NCI-H446 treated with DMSO at 0.1 percent for 48 hours (cell line): ENCODE measurements at regions not wholly inside any gene's neighbourhood (a gene's known extent, or its start where the extent isn't known, plus 50 kb on each side); places are given as distances from the start of the nearest gene placed in this dataset.
"Not testable (repeated sequence)": the region's sequence is repeated elsewhere in the genome, so short reads cannot be mapped to it uniquely, and the experiment has no call there.

Experiments
- DNase-seq: peaks from one replicate; lab custom pipeline; 2025; lab: John Stamatoyannopoulos, UW

DNA sequence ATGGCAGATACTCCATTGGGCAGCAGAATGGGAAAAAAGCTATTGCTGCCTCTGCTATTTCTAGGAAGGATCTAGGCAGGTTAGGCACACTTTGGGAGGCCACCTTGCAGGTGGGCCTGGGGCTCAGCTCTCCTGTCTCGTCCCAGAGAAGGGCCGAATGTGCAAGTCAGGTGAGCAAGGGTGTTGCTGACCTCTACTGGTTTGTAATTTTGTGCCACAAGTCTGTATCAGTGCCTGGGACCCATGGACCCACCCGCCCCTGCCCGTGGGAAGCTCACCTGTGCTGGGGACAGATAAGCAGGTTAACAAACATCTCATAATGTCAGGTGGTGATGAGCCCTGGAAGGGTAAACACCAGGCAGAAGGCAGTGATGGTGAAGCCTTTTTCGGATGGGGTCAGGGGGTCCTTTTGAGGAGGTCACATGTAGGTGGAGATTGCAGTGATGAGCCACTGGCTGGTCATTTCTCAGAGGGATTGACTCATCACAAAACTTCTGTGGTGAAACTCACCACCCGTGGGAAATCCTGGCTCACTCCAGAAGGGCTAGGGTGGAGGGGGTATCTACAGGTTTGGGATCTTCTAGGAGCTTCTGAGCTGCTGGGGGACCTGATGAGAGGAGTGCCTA, 161.3 kb downstream of the KLF13 start:
- no peak for DNase-seq

DNA sequence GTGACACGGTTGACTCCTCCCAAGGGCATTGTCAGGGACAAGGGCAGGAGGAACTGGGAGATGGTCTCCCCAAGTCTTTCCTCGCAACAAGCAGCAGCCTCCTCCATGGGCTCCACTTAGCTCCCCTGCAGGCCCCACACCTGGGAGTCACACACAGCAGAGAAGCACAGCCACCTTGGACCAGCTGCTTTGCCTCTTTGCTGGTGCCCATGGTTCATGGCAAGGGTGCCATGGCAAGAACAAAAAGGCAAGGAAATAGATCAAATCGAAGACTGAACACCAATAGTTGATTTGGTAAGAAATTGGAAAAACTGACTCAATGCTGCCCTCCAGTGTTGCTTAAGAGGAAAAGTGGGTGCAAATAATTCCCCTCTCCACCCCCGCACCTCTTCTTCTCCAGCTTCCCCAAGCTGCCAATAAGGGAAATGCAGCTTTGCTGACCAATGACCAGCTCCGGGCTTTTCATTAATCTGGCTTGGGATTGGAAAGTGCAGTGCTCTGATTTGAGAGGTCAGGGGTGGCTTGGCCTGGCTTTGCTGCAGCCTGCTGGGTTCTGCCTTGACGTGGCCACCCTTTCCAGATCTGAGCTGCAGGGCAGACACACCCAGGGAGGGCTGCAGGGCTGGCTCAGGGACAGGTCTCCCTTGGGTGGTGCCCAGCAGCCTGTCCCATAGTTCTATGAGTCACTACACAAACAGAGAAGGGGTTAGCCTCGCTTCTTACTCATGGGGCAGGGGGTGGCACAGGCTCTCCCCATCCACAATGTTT, 162.0 kb downstream of the KLF13 start:
- no peak for DNase-seq

DNA sequence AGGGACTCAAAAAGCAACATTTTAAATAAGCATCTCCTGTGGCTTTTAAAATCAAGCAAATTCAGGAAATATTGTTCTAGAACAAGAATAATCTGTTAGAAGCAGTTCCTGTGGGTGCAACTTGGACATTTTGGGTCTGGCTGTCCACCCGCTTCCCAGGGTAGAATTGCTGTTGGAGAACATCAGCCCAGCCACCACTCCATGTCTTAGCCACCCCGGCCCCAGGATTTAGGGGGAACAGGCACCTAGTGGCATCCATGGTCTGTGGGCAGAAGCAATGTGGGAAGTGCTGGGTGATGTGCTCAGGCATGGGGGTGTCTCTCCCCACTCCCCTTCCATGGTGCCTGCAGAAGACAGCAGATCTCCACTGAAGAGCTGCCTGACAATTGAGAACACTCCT, 162.6 kb downstream of the KLF13 start:
- no peak for DNase-seq

DNA sequence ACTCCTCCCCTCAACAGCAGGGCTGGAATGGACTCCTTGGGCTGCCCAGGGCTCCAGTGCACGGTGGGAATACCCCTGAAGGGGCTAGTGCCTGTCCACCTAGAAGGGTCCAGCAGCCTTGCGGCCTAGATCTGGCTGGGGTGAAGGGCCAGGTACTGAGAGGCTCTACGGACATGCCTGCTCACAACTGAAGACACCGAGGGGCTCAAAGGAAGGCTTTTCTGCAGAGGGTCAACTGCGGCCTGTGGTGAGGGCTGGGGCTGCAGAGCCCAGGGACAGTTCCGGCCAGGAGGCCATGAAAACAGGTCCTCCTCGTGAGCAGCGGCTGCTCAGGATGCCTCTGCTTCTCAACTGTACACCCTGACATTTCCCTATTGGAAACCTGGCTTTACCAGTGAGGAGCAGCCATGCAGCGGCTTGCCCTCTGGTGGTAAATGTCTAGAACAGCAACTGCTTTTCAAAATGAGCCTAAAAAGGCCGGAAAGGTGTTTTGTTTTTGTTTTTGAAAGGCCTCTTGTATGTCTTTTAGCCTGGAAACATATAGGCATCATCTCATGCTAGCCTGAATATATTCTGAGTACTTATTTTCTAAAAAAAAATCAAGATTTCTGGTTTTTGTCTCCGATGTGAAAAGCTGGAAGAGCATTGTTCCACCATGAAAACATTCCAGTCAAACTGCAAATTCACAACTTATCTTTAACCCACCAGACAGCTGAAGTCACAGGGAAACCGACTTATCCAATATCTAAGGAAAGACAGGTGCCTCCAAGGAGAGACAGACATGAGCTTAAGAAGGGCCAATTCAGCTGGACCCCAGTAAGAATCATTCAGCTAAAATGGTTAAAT, 163.4 kb downstream of the KLF13 start:
- DNase-seq: no peak

DNA sequence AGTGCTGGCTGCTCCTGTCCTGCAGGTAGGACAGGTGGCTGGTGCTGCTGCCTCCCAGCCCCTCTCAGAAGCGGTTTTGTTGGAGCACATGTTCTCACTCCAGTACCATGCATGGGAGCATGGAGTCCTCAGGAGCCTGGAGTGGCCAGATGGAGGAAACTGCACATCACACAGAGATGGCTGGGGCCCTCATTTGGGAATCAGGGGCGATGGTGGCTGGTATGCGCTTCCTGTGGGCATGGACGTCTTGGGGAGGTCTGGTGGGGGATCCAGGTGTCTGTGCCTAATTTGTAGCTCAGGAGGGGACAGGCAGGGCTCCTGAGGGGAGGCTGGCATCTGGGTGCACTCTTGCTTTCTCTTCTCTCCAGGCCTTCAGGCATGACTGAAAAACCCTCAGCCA, 168.2 kb downstream of the KLF13 start:
- no peak for DNase-seq

DNA sequence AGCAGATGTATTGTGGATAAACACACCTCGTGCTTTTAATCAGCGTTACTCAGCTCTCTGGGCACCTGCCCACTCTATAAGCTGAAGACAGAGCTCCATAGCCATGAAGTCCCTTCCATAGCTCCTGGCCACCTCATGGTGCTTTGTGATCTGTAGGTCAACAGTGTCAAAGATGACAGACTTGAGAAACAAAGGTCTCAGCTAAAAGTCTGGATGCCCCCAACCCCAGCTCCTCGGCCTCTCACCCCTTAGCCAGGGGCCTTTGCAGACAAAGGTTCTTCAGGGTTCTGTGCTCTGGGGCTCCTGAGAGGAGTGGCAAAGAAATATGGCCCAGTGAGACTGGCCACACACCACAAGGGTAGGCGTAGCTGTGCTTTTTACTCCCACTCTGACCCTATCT, 168.6 kb downstream of the KLF13 start:
- DNase-seq: no peak

DNA sequence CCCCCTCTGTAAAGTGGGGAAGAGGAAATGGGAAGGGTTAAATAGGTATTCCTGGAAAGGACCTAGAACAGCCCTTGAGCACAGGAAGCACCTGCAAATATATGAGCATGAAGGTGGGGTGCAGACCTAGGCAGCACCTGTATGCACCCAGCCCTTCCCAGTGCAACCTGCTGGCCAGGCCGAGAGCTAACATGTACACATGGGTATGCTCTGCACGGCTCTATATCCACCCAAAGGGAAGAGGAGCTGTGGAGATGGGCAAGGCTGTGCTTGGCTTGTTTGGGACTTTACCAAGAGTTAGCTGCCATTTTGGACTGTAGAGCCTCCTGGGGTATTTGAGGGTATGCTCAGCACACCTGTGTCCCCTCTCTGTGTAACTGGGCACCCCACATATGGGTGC, 171.2 kb downstream of the KLF13 start:
- no peak for DNase-seq

DNA sequence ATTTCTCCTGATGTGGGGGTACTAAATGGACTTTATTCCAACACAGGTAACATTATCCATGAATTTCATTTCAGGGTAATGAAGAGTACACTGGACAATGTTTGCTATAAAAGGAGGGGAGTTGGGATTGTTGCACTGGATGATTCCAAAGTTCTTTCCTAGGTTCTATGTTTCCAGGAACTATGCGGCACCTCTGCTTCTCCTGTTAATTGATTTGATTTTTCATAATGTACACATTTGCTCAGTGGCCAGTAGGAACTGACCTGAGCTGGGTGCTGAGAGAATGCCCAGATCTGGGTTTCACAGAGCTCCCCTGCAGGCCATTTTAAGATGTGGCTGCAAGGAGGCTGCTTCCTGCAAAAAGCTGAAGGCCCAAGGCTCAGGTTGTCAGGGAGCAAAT, 171.7 kb downstream of the KLF13 start:
- DNase-seq: no peak

DNA sequence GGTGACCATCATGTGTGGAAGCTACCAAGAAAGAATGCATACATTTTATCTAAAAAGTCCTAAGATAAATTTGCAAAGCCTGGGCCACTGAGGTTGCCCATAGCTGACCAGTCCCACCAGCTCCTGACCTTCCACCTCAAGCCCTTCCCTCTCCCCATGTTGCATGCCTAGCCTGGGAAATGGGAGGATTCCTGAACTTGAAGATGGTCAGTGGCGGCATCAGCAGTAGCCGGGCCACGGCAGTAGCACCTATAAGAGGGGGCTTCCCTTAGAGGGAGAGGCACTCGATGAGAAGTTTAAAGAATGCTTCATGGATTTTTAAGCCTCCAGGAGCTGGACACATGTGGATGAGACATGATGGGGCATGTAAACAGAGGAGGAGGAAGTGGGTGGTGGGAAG, 172.1 kb downstream of the KLF13 start:
- DNase-seq: no peak

DNA sequence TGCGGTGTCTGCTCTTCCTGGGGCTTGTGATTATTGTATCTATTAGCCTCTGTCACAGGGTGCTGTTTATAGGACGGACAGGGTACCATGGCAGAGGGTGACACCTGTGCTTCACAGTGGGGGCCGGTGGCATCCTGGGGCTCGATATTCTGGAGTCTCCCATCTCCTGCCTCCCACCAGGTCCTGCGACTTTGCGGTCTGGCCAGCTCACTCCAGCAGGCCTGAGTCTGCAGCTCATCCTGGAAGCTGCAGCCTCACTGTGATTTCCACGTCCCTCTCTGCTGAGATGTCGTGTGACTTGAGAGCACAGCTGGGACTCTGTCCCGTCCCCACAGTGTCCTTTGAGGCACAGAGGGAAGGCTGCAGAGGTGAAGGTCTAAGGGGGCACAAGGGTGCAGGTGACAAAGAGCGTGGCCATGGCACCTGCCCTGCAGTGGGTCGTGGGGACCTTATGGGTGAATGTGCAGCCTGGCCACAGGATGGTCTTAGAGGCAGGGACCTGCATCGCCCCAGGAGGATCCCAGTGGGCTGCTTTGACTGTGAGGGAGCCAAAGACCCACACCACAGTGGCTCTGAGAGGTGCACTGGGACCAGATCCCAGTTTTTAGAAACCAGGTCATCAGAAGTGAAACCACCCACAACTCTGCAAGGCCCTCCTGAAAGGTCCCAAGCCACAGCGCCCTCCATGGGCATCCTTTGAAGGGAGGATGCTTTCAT, 172.8 kb downstream of the KLF13 start:
- DNase-seq: no peak

DNA sequence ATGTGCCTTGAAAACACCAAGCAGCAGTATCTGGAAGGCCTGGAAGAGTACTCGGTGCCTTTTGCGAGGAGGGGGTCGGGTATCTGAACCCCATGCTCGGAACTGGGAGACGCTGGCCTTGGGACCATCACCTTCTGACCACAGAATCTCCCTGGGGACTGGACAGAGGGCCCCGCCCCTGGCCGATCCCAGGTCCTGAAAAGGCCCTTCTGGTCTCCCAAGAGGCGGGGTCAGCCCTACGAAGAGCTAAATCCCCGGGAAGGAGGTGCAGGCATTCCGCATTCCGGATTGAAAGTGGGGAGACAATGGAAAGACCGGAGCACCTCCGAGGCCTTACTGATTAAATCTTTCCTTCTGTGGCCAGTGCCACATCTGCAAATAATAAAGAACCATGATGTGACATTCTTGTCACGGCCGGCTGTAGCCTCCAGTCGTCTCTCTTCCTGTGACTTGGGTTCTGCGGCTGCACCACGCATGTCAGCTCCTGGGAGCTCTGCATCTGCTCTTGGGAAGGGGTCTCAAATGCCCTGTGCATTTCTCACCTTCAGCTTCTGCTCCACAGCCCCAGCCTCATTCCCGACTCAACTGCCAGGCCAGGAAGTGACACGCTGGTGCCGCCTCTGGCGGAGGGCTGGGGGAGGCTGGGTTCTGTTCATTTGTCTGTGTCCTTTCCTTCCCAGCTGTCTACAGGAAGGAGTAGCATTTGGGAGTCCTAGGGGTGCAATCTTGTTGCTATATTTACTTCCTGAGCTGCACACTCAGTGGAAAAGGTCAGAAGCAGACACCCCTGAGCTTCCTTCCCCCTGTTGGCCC, 173.5 kb downstream of the KLF13 start:
- no peak for DNase-seq

DNA sequence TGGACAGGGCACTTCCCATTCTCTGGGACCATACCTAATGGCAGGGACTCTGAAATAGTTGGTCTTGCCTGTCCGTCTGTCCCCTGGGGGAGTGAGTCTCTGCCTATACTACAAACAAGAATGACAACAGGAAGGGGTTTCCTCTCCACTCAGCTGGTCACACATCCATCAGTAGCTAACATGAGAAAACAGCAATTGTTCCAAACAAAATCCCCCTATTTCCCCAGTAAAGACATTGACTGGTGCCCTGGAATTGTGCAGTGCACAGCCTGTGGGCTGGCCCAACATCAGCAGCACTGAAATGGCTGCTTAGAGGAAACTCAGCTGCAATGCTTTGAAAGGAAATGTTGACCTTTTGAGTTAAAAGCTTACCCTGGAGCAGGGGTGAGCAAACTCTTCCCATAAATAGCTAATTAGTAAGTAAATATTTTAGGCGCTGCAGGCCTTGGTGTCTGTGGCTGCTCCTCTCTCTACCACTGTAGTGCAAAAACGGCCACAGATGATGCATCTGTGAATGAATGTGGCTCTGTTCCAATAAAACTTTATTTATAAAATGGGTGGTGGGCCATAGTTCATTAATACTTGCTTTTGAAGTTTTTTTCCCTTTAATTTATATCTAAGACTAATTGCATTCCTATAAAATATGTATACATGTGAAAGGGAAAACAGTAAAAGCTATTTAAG, 174.3 kb downstream of the KLF13 start:
- DNase-seq: no peak

DNA sequence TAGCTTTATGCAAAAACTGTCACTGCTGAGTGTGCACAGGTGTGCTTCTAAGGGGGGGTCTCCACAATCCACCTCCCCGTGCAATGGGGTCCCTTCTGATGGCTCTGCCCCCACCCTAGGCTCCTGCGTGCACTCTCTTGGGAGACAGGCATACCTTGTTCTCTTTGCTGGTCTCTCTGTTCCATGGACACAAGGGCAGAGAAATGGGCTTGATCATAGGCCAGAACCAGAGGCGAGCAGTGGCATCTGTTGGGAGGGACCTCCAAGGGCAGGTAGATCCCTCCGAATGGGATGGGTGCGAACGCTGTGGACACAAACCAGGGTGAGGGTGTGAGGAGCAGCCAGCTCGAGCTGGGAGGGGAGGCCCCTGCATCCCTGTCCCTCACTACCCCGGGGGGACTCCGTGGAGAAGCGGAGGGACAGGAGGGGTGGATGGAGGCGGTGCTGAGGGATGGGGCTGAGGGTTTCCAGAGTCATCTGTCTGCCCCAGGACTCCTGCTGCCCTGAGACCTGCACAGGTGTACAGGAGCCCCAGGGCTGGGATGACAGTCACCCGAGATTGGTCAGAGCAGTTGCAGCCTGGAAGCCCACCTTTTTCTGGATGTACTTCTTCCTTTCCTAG, 175.0 kb downstream of the KLF13 start:
- DNase-seq: no peak

DNA sequence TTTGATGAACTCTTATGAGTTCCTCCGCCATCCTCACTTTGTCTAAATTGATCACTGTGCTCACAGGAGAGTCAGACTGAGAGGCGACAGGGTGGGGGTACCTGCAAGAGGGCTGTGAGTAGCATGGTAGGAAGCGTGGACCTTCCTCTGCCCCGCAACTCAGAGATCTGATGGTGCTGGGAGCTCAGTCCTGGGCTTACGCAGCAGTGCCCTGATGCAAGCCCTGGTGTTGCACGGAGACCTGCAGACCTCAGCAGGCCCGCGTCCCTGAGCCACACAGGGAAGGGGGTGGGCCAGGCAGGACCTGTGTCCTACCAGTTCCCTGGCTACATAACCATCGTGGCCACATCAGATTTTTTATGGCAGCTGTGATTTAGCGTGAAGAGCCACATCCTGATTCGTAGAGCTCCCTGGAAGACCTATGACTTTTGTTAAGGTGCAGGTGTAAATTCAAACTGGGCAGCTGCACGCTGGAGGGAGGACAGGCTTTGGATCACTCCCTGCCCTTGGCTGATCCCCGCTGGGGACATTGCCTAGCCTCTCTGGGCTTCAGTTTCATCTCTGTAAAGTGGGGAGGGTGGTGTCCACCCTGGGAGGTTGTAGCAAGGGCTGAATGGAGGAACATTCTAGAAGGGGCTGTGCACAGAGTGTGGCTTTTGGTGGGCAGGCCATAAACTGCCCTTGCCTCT, 176.1 kb downstream of the KLF13 start:
- DNase-seq: no peak

DNA sequence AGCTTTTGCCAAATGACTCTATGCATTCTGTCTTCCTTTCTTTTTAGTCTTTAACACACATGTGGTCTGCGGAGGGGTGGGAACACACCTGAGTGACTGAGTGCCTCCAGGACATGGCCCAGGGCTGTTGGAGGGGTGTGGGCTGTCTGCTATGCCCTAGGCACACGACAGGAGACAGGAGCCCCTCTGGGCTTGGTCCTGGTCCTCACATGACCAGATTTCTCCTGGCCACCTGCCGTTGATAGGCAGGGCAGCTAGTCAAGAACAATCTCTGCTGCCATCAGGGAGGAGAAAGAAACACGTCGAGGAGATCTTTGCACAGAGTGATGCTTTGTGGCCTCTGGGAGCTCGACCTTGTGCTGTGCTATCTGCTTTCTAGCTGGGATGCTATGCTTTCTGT, 176.6 kb downstream of the KLF13 start:
- DNase-seq: no peak

DNA sequence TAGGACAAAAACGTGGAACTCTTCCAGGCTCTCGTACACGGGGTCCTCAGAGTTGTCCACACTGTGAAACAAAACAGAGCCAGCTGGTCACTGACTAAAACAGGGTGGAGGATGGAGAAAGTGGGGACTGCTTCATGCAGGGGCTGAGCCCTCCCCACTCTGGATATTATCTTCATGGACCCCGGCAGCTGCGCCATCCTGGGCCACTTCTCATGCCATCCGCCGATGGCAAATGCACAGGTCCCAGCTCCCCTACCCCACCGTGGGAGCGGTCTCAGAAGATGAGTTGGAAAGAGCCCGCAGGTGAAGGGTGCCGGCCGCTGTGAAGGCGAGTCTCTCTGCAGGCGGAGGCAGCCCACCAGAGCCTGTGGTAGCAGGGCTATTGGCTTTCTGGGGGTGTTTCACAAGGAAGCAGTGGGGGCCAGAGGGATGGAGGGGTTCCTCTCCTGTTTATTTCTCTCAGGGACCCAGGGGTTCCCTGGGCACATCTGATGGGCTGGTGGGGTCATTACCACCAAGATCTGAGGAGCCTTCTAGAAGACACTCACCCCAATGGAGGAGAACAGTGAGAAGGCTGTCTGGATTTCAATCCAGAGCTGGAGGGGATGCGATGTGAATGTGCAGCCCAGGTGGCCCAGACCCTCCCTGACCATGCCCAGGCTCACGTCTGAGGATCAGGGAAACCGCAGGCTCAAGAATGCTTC, 177.3 kb downstream of the KLF13 start:
- no peak for DNase-seq

DNA sequence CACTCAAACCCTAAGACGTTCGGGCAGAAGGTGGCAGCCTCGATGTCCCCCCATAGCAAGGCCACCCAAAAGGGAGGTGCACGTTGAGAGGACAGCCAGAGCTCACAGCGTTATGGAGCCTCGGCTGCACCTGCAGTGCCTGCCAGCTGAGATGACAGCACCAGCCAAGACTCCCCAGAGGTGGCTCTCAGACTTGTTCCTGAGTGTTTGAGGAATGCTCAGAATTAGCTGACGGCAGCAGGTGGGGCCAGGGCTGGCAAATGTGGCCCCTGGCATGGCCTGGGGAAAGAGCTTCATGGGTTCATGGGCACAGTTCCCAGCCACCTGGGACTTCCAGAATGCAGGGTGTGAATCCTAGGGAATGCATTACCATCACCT, 177.8 kb downstream of the KLF13 start:
- no peak for DNase-seq

DNA sequence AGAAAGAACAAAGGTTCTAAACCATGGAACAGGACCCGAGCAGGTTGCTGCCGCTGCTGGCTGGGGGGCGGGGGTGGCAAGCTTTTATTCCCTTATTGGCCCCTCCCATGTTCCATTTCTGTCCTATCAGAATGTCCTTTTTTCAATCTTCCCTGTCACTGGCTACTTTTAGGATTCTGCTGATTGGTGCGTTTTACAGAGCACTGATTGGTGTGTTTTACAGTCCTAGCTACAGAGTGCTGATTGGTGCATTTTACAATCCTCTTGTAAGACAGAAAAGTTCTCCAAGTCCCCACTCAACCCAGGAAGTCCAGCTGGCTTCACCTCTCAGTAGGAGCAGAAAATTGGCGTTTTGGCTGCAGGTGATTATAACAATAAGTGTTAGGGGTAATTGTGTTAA, 180.9 kb downstream of the KLF13 start:
- not testable (repeated sequence) for DNase-seq

DNA sequence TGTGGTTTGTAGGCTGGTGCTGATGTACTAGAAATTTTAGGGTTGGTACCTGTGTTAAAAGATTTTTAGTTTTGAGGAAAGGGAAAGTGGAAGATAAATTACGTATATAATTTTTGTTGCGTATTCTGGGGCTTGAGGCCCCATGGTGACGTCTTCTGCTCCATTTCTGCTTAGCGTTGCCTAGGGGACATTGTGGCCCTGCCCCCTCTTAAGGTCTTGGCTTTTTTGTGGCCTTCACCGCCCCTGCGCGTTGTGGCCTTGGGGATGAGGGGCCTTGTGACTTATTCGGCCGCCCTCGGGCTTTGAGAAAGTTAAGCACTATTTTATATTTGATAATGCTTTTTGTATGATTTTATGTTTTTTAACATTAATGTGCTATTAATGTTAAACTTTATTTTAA, 182.0 kb downstream of the KLF13 start:
- DNase-seq: no peak
